AG04449 (cell line): ENCODE measurements at regions not wholly inside any gene's neighbourhood (a gene's known extent, or its start where the extent isn't known, plus 50 kb on each side); places are given as distances from the start of the nearest gene placed in this dataset.

Source experiments
- CTCF ChIA-PET: fragments of 350-600 bp; formaldehyde crosslinking; extraction: SDS; loops from one replicate; lab custom pipeline; 2021; ENCODE audit warnings: antibody characterized with exemption; lab: Yijun Ruan, JAX
- POLR2A ChIA-PET: fragments of 400-600, 350-600 bp; formaldehyde crosslinking; extraction: SDS; loops from one replicate; lab custom pipeline; 2020; ENCODE audit warnings: antibody characterized with exemption, inconsistent platforms; lab: Yijun Ruan, JAX
- DNase-seq: peaks from one replicate; pipeline ENCODE4 v3.0.0-alpha.2; 2010; ENCODE audit warnings: low read depth, low spot score
- H3K4me3 ChIP-seq: 2 replicates; pipeline ENCODE4 v1.5.1; 2011; ENCODE audit warnings: low read depth, mild to moderate bottlenecking, control low read depth, low read length
- CTCF ChIP-seq: IDR thresholded peaks from one replicate; pipeline ENCODE4 v1.5.1; 2011; ENCODE audit warnings: mild to moderate bottlenecking, moderate library complexity, low read length, control low read depth, inconsistent platforms; ENCODE audit not compliant: insufficient read depth; ENCODE audit errors: missing control alignments

GRCh38 chr14:104358528-104359300 is 220.3 kb downstream of the KIF26A start:
- POLR2A ChIA-PET, result no interaction called here
- no peak for DNase-seq
- TF ChIP-seq CTCF, result no peak
- CTCF ChIA-PET, result no interaction called here
- H3K4me3 ChIP-seq, result no peak overlapping the region

DNA sequence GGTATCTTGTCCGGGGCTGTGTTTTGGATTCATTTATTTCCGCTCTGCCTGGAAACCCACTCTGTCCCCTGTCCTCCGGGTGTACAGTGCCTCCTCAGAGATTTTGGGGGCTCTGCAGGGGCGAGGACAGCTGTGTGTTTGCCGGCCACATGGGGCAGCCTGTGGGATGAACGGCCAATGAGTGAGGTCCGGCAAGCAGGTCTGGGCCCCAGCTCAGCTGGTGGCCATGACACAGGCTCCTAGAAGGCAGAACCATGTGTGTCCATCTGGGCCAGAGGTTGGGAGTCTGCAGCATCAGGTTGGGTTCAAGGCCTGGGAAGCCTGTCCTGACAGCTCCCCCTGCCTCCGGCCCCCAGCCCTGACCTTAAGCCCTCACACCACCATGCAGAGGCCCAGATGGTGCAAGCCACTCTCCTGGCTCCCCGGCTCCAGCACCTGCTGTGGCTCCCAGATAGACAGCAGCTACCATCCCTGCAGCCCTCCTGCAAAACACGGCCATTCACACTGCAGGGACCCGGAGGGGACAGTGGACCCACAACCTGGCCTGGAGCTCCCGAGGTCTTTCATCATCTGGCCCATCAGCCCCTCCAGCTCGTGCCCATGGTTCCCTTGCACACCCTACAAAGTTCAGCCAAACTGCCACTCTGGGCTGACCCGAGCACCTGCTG is 220.1 kb upstream of the C14orf180 start:
- no peak for TF ChIP-seq CTCF
- DNase-seq, result no peak
- POLR2A ChIA-PET, result no interaction called here
- CTCF ChIA-PET, result no interaction called here
- H3K4me3 ChIP-seq, result no peak overlapping the region

- H3K4me3 ChIP-seq, result no peak overlapping the region
- no peak for TF ChIP-seq CTCF
- ChIA-PET CTCF (no interaction called here), POLR2A (no interaction called here)
- no peak for DNase-seq
Measured at GRCh38 chr14:104359969-104360442, 219.6 kb upstream of the C14orf180 start.

GRCh38 chr14:104360501-104360900 is 219.1 kb upstream of the C14orf180 start:
- TF ChIP-seq CTCF, result no peak
- no peak for DNase-seq
- no peak overlapping the region for H3K4me3 ChIP-seq
- ChIA-PET POLR2A (no interaction called here), CTCF (no interaction called here)

DNA sequence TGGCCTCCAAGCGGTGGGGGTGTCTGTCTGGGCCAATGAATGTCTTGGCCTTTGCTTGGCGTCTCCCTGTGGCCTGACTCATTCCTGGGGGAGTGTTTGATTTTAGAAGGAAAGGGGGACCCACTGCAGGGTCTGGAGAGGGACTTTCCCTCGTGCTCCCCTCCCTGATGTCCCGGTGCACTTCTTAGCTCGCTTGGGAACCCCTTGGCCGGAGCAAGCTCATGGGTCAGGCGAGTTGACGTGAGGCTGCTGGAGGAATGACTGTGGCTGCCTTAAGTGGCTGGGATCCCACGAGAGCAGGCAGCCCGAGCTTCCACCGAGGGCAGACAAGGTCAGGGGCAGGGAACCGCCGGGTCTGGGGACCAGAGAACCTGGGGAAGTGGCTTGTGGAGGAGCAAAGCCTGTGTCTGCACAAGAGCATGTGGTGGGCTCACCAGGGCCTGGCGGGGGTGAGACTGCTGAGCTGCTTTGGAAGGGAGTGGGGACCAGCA is 218.4 kb upstream of the C14orf180 start:
- TF ChIP-seq CTCF, result no peak
- H3K4me3 ChIP-seq, result no peak overlapping the region
- CTCF ChIA-PET, result no interaction called here
- DNase-seq, result no peak
- POLR2A ChIA-PET, result no interaction called here

- ChIA-PET CTCF (no interaction called here), POLR2A (no interaction called here)
- no peak for DNase-seq
- TF ChIP-seq CTCF, result no peak
- H3K4me3 ChIP-seq, result no peak overlapping the region
Measured at GRCh38 chr14:104361921-104362681, 217.5 kb upstream of the C14orf180 start.
